ENCODE measurements at regions not wholly inside any gene's neighbourhood (a gene's known extent, or its start where the extent isn't known, plus 50 kb on each side); places are given as distances from the start of the nearest gene placed in this dataset.
"Not testable (repeated sequence)": the region's sequence is repeated elsewhere in the genome, so short reads cannot be mapped to it uniquely, and the experiment has no call there.

DNA sequence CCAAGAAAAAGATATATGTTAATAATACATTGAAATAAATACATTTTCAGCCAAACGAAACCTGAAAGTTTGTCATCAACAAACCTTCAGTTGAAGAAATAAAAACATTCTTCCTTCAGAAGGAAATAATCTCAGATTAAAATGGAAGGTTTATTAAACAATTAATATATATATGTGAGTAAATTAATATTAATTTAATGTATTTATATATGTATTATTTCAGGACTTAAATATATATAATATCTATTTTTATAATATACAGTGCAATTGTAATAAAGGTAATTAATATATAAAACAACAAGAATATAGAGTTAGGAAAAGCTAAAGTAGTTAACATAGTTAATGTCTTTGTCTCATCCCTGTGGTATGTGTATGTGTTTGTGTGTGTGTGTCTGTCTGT, 102.2 kb upstream of the CDC14C start:
- no peak for DNase-seq

DNA sequence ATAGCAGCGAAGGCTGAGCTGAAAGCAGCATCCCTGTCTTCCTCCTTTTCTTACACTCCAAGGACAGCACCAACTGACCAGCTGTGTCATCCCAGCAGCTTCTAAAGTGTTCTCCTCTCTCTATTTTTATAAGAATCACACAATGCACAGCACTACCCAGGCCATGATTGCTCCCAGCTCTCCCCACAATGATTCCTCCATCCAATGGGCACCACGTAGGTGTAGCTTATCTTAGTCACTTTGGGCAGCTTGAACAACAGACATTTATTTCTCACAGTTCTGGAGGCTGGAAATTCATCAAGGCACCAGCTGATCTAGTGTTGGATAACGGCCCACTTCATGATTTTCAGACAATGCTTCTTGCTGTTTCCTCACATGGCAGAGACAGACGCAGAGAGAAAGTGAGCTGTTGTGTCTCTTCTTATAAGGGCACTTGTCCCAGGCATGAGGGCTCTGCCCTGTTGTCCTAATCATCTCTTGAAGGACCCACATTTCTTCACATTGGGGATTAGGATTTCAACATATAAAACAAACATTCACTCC, 92.0 kb upstream of the CDC14C start:
- DNase-seq = no peak

DNA sequence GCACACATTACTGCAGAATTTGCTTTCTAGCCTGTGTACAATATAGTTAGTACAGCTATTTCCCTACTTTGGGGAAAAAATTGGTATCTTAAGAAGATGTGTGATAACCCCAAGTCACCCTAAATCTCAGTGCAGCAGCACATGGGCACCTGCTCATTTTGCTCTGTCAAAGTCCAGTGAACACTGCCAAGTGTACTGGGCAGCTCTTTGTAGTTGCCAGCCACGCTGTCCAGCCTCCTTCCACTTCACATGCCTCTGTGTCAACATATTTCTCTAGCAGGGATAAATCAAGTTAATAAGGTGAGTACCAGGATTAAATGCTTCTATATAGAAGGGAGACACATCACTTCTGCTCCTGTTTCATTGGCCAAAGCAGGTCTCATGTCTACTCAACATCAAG, 87.1 kb upstream of the CDC14C start:
- DNase-seq = no peak

DNA sequence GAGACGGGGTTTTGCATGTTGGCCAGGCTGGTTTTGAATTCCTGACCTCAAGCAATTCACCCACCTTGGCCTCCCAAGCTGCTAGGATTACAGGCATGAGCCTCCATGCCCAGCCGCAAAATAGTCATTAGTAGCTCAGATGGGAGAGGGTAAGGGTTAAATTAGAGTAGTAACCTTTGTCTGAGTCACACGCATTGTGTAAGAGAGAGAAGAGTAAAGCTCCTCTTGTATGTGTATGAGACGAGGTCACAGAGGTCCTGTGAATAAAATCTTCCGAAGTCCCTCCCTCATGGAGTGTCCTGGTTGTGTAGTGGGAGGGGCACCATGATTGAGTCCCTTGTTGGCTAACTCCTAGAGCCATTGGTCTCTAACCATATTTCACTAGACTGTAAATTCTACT, 85.2 kb upstream of the CDC14C start:
- DNase-seq = no peak

DNA sequence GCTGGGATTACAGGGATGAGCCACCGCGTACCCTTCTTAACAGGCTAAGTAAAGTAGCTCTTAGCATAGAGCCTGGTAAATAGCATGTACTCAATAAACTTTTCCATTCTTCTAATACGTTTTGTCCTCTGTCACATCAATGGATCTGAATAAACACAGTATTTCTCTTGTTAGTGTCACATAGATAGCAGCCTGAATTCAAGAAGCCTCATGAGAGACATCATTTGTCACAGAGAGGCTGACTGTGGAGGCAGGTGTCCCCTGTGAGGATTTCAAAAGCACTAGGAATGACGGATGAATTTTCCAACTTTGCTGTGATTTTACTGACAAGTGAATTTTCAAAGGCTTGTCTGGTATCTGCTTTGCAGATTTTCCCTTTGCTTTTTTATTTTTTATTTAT, 82.6 kb upstream of the CDC14C start:
- DNase-seq = no peak

DNA sequence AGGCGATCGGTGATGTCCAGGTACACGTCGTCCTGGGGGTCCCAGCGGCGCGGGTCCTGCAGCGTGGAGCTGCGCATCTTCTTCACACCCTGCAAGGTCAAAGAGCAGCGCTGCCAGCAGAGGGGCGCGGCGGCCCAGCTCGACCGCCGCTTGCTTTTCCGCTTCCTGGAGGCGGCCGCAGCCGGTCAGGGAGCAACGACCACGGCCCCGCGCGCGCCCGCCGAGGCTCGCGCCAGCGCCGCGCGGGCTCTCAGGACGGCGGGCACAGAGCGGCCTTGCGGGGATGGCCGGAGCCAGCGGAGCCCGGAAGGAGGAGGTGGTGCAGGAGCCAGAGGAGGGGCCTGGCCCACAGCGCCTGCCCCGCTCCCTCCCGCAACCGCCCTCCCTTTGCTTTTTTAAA, 76.4 kb upstream of the CDC14C start:
- DNase-seq = peak; percentile 13

DNA sequence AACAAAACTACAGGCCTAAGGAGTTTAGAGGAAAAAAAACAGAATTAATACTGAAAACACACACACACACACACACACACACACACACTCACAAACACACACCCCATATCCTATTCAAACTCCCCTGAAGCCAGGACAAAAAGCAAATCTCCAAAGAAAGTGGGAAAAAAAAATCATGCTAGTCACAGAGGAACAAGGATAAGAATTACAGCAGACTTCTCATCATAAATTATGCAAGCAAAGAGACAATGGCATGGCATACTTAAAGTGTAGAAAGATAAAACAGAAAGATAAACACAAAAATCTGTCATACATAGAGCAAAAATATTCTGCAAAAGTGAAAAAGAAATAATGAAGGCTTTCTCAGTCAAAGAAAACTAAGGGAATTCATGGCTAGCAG, 63.9 kb upstream of the CDC14C start:
- DNase-seq = not testable (repeated sequence)

DNA sequence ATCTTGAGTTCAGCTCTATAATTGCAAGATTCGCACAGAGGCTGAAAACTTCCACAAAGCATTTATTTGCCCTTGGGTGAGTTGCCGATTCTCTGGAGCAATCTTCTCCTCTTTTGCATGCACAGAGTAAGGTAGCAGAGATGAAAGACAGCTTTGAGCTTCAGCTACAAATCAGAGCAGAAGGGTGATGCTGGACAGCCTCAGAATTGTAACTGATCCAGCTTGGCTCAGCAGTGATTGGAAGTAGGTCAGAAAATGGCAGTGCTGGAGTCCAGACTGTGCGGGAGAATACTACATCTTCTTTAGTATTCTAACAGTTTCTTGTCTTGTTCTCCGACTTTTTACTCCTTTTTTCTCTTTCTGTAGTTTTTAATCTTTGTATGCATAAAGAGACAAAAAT, 55.4 kb upstream of the CDC14C start:
- no peak for DNase-seq

DNA sequence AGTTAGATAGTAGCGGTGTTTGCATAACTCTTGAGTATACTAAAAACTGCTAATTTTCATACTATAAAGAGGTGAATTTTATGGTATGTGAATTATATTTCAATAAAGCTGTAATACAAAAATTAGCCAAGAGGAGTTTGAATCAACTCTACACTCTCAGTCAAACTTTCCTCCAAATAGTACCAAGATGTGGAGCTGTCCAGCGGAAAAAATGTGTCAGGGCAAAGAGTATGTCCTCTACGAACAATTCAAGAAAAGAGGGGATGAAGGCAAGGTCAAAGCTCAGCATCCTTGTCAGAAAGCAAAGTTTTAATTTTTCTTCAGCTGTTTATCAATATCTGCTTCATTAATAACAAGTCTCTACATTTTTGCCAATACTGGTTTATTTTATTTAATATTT, 51.8 kb upstream of the CDC14C start:
- DNase-seq = no peak

All from left kidney (tissue), 1 donor.